ENCODE measurements at regions not wholly inside any gene's neighbourhood (a gene's known extent, or its start where the extent isn't known, plus 50 kb on each side); places are given as distances from the start of the nearest gene placed in this dataset.

DNA sequence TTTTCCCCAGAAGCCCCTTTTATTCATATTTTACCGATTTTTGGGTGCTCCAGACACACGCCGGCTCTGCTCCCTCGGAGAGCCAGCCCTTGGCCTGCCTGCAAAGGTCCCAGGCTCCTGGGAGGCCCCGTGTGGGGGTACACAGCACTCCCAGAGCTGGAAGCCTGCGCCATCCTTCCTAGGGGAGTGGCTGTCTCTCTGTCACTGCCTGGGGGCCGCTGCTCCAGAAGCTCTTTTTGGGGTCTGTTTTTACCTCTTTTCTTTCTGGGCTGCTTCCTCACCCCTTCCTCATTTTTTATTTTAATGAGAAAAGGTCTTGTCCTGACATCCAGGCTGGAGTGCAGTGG is 119.1 kb upstream of the COL5A1 start:
- Histone ChIP-seq H3K9ac (ENCODE audit: low read depth, low read length) (no peak overlapping the region), H3K4me3 (ENCODE audit: insufficient read depth, low read depth, low read length) (no peak overlapping the region), H3K27ac (ENCODE audit: insufficient read depth, low read length) (no peak overlapping the region), H2BK20ac (ENCODE audit: low read depth, low read length) (no peak overlapping the region), H4K8ac (ENCODE audit: low read depth in 2 of 2, low read length in 2 of 2) (no peak overlapping the region), H2AK5ac (ENCODE audit: low read depth, low read length) (no peak overlapping the region), H4K5ac (ENCODE audit: low read depth, low read length) (no peak overlapping the region), H3K4me1 (ENCODE audit: control insufficient read depth, insufficient read depth, low read length) (no peaks in the 10 kb centered on the region), H2BK15ac (ENCODE audit: low read depth, low read length) (no peak overlapping the region), H3K27me3 (ENCODE audit: control insufficient read depth, insufficient read depth, low read length) (peaks cover 8% of the 10 kb centered on the region; the same call in 1 of the 2 replicates), H2BK120ac (ENCODE audit: low read depth, low read length) (no peak overlapping the region), H3K4me2 (ENCODE audit: low read depth, low read length) (no peak overlapping the region), H3K14ac (replicated peaks; ENCODE audit: low read depth, low read length) (no peak overlapping the region), H2AFZ (replicated peaks; ENCODE audit: low read length, poor library complexity) (no peak overlapping the region), H3K9me3 (ENCODE audit: control insufficient read depth, insufficient read depth, low read length) (peaks cover 3% of the 10 kb centered on the region), H2BK5ac (ENCODE audit: low read depth, low read length, poor library complexity, severe bottlenecking) (no peak overlapping the region), H3K36me3 (ENCODE audit: control insufficient read depth, insufficient read depth, low read length) (no peaks in the 10 kb centered on the region), H3K18ac (ENCODE audit: low read depth, low read length) (no peak overlapping the region), H3K9me1 (ENCODE audit: insufficient read depth, low read length) (no peaks in the 10 kb centered on the region), H3K56ac (ENCODE audit: extremely low read depth, insufficient read depth, low read length) (no peak overlapping the region), H4K20me1 (ENCODE audit: insufficient read depth, low read length) (no peaks in the 10 kb centered on the region), H3K4ac (ENCODE audit: low read depth, low read length) (no peak overlapping the region), H2AK9ac (replicated peaks; ENCODE audit: low read depth, low read length, poor library complexity) (no peak overlapping the region), H3K79me1 (ENCODE audit: low read depth in 1 of 2, low read length in 2 of 2) (no peaks in the 10 kb centered on the region), H4K91ac (ENCODE audit: insufficient read depth, low read depth, low read length) (no peak overlapping the region), H3K23ac (ENCODE audit: low read depth, low read length) (no peak overlapping the region)
- in situ Hi-C loops (cut with MboI; ENCODE audit: low sequenced_read_pairs) (no loop called here), dilution Hi-C loops (cut with HindIII; ENCODE audit: low sequenced_read_pairs, unreplicated experiment) (no loop called here), intact Hi-C loops (cut with micrococcal nuclease) (no loop called here)
- no peak for TF ChIP-seq SMC3 (IDR thresholded peaks at IDR 0.05; ENCODE audit: low read depth, low read length)
- TF ChIP-seq, protein P1, sequence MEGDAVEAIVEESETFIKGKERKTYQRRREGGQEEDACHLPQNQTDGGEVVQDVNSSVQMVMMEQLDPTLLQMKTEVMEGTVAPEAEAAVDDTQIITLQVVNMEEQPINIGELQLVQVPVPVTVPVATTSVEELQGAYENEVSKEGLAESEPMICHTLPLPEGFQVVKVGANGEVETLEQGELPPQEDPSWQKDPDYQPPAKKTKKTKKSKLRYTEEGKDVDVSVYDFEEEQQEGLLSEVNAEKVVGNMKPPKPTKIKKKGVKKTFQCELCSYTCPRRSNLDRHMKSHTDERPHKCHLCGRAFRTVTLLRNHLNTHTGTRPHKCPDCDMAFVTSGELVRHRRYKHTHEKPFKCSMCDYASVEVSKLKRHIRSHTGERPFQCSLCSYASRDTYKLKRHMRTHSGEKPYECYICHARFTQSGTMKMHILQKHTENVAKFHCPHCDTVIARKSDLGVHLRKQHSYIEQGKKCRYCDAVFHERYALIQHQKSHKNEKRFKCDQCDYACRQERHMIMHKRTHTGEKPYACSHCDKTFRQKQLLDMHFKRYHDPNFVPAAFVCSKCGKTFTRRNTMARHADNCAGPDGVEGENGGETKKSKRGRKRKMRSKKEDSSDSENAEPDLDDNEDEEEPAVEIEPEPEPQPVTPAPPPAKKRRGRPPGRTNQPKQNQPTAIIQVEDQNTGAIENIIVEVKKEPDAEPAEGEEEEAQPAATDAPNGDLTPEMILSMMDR (conservative IDR thresholded peaks at IDR 0.05; ENCODE audit: low read depth, low read length): no peak
- no peak for TF ChIP-seq CEBPB (IDR thresholded peaks at IDR 0.05; ENCODE audit: low read depth, low read length)
- TF ChIP-seq, protein P2, sequence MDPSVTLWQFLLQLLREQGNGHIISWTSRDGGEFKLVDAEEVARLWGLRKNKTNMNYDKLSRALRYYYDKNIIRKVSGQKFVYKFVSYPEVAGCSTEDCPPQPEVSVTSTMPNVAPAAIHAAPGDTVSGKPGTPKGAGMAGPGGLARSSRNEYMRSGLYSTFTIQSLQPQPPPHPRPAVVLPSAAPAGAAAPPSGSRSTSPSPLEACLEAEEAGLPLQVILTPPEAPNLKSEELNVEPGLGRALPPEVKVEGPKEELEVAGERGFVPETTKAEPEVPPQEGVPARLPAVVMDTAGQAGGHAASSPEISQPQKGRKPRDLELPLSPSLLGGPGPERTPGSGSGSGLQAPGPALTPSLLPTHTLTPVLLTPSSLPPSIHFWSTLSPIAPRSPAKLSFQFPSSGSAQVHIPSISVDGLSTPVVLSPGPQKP (IDR thresholded peaks at IDR 0.05; ENCODE audit: borderline replicate concordance, low read depth, low read length): no peak
- TF ChIP-seq, protein P3, sequence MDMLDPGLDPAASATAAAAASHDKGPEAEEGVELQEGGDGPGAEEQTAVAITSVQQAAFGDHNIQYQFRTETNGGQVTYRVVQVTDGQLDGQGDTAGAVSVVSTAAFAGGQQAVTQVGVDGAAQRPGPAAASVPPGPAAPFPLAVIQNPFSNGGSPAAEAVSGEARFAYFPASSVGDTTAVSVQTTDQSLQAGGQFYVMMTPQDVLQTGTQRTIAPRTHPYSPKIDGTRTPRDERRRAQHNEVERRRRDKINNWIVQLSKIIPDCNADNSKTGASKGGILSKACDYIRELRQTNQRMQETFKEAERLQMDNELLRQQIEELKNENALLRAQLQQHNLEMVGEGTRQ (IDR thresholded peaks at IDR 0.05; ENCODE audit: low read depth, low read length): no peak
- CTCF ChIA-PET: no interaction called here
- no peak for ATAC-seq (ENCODE audit: low read depth)
- no TSS peak for BruUV-seq (replicated peaks)
- POLR2A ChIA-PET (ENCODE audit: unreplicated experiment): no interaction called here
- no peak for DNase-seq
- WGBS, 2 experiments (ENCODE audit: extremely low coverage in 2 of 2, insufficient read length in 1 of 2): 81% methylated on average over 6 of the region's 7 CpGs; no CpG with 5 or more reads in 1 of the 2 experiments

Measured in IMR-90 (cell line).